ENCODE measurements at regions not wholly inside any gene's neighbourhood (a gene's known extent, or its start where the extent isn't known, plus 50 kb on each side); places are given as distances from the start of the nearest gene placed in this dataset.

GRCh38 chr12:24423611-24424010 is 474.1 kb upstream of the SOX5 start:
- Mint-ChIP-seq H3K9me3 (peaks cover 0 to 5% (median 3%) of the 10 kb centered on the region in 3 donors), H3K36me3 (no peaks in the 10 kb centered on the region), H3K27me3 (no peaks in the 10 kb centered on the region), H3K27ac (no peak overlapping the region), H3K4me3 (no peak overlapping the region), H3K4me1 (peaks cover 0 to 7% (median 4%) of the 10 kb centered on the region in 3 donors)

DNA sequence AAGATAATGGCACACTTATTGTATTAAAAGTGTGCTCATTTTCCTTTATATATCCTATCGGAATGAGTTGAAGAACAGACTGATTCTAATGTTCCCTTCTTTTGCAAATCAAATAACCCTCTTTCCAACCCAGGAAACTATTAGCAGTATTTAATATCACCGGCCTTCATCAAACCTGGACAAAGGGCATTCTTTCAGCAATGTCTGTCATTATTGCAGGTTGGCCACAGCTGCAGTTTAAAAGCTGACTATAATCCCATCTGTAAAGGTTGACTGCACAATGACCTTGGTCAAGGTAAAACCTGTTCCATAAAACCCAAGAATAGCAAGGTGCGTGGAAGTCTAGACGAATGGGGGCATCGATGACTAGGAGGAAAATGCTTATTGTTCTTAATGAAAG is 472.3 kb upstream of the SOX5 start:
- H3K9me3 Mint-ChIP-seq: peaks cover 0 to 5% (median 3%) of the 10 kb centered on the region in 3 donors
- H3K27me3 Mint-ChIP-seq: no peaks in the 10 kb centered on the region
- H3K27ac Mint-ChIP-seq: no peak overlapping the region
- H3K4me3 Mint-ChIP-seq: no peak overlapping the region
- peaks cover 9 to 13% (median 10%) of the 10 kb centered on the region in 3 donors for H3K4me1 Mint-ChIP-seq
- H3K36me3 Mint-ChIP-seq: no peaks in the 10 kb centered on the region

GRCh38 chr12:24418157-24418556 is 468.7 kb upstream of the SOX5 start:
- Mint-ChIP-seq H3K4me3 (peak overlapping the region in 1 of 4 donors; percentile 49), H3K36me3 (no peaks in the 10 kb centered on the region), H3K27me3 (no peaks in the 10 kb centered on the region), H3K9me3 (peaks cover 0 to 5% (median 0%) of the 10 kb centered on the region in 3 donors), H3K27ac (no peak overlapping the region), H3K4me1 (peaks cover 30 to 37% (median 32%) of the 10 kb centered on the region in 3 donors)

DNA sequence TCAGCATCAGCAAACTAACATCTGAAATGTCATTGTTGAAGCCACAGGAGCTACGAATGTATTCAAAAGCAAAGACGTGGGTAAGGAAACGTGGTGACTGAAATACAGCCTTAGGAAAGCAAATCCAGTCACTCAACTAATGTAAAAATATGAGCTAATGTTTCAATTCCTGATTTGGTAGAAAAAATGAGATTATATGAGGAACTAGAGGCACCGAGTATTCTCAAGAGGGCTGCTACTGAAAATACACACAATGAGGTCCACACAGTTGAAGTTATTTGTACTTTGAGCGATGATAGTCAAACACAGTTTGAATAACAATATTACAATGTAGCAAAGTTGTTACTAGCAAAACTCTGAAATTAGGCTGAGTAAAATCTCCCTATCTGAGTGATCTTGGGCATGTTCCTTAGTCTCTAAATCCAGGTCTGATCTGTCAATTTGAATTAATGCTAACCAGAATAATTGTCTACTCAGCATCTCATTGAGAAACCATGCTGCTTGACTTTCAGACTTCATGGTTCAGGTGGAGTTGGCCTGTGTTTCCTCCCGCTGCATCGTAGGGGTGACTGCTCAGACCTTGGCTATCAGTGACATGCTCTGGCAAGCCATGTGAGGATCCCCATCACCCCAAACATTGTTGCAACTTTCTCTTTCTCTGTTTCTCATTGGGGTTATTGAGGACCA is 467.1 kb upstream of the SOX5 start:
- peaks cover 3% of the 10 kb centered on the region for H3K36me3 Mint-ChIP-seq
- peak overlapping the region in 2 of 3 donors; percentile 6 to 80 for H3K27ac Mint-ChIP-seq
- H3K4me3 Mint-ChIP-seq: peak overlapping the region; percentile 24 to 86 (median 68)
- H3K9me3 Mint-ChIP-seq: peaks cover 0 to 5% (median 0%) of the 10 kb centered on the region in 3 donors
- peaks cover 30 to 37% (median 32%) of the 10 kb centered on the region in 3 donors for H3K4me1 Mint-ChIP-seq
- H3K27me3 Mint-ChIP-seq: no peaks in the 10 kb centered on the region

GRCh38 chr12:24415934-24416333 is 466.5 kb upstream of the SOX5 start:
- Mint-ChIP-seq H3K4me3 (peak overlapping the region; percentile 54 to 86 (median 68)), H3K27ac (peak overlapping the region; percentile 6 to 80 (median 56)), H3K36me3 (peaks cover 4% of the 10 kb centered on the region), H3K9me3 (peaks cover 0 to 2% (median 0%) of the 10 kb centered on the region in 3 donors), H3K27me3 (no peaks in the 10 kb centered on the region), H3K4me1 (peaks cover 30 to 37% (median 32%) of the 10 kb centered on the region in 3 donors)

DNA sequence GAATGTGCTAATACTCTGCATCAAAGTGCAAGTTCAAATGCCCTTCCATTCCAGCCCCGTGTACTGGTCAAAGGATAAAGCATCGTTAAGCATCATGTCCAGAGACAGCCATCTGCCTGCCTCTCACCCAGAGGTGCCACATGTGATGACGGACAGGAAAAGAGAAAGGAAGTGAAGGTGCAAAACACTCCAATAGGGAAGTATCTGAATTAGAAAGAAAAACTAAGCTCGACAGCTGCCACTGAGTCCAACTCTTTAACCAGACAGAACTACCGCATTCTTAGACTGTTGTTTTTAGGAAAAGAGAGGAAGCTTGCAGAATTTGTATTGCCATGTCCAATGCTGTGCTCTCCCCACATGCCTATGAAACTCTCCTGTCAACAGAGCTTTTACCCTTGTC is 465.0 kb upstream of the SOX5 start:
- H3K36me3 Mint-ChIP-seq: peaks cover 4% of the 10 kb centered on the region
- H3K27me3 Mint-ChIP-seq: no peaks in the 10 kb centered on the region
- peak overlapping the region; percentile 6 to 80 (median 18) for H3K27ac Mint-ChIP-seq
- H3K4me1 Mint-ChIP-seq: peaks cover 32 to 42% (median 37%) of the 10 kb centered on the region in 3 donors
- H3K4me3 Mint-ChIP-seq: peak overlapping the region; percentile 31 to 90 (median 58)
- no peaks in the 10 kb centered on the region for H3K9me3 Mint-ChIP-seq

DNA sequence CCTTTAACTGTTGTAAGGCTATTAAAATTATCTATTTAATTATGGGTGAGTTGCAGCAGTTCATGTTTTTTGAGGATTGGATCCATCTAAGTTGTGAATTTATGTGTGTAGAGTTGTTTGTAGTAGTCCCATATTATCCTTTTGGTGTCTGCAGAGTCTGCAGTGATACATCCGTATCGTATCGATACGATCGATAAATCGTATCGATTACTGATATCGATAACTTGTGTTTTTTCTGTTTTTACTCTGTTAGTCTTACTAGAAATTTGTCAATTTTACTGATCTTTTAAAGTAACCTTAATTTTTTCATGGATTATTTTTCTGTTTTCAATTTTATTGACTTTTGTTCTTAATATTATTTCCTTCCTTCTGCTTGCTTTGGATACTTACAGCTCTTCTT is 462.5 kb upstream of the SOX5 start:
- no peaks in the 10 kb centered on the region for H3K9me3 Mint-ChIP-seq
- H3K4me3 Mint-ChIP-seq: no peak overlapping the region
- H3K27me3 Mint-ChIP-seq: no peaks in the 10 kb centered on the region
- no peak overlapping the region for H3K27ac Mint-ChIP-seq
- H3K4me1 Mint-ChIP-seq: peaks cover 39 to 55% (median 45%) of the 10 kb centered on the region in 3 donors
- peaks cover 4% of the 10 kb centered on the region for H3K36me3 Mint-ChIP-seq

- Mint-ChIP-seq H3K27ac (no peak overlapping the region), H3K4me1 (peaks cover 21 to 34% (median 27%) of the 10 kb centered on the region in 3 donors), H3K27me3 (no peaks in the 10 kb centered on the region), H3K36me3 (peaks cover 4% of the 10 kb centered on the region), H3K4me3 (no peak overlapping the region), H3K9me3 (no peaks in the 10 kb centered on the region)
Measured at GRCh38 chr12:24409868-24410267, 460.4 kb upstream of the SOX5 start.

DNA sequence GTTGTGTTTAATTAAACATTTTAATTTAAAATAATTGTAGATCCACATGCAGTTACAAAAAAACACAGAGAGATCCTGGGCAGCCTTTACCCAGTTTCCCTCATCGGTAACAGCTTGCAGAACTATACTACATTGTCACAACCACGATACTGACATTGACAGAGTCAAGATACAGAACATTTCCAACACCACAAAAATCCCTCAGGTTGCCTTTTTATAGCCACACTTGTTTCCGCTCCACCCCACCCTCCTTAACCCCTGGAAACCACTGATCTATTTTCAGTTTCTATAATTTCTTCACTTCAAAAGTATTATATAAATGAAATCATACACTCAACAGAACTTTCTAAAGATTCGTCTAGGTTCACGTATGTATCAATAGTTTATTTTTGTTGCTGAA is 458.8 kb upstream of the SOX5 start:
- peaks cover 13 to 27% (median 15%) of the 10 kb centered on the region in 3 donors for H3K4me1 Mint-ChIP-seq
- H3K4me3 Mint-ChIP-seq: peak overlapping the region in 2 of 4 donors; percentile 24 to 68
- no peak overlapping the region for H3K27ac Mint-ChIP-seq
- H3K27me3 Mint-ChIP-seq: no peaks in the 10 kb centered on the region
- no peaks in the 10 kb centered on the region for H3K9me3 Mint-ChIP-seq
- H3K36me3 Mint-ChIP-seq: peaks cover 4% of the 10 kb centered on the region

GRCh38 chr12:24407884-24408283 is 458.4 kb upstream of the SOX5 start:
- Mint-ChIP-seq H3K9me3 (no peaks in the 10 kb centered on the region), H3K27ac (no peak overlapping the region), H3K4me1 (peaks cover 13 to 27% (median 15%) of the 10 kb centered on the region in 3 donors), H3K27me3 (no peaks in the 10 kb centered on the region), H3K36me3 (peaks cover 4% of the 10 kb centered on the region), H3K4me3 (peak overlapping the region in 1 of 4 donors; percentile 54)

GRCh38 chr12:24404086-24404815 is 454.8 kb upstream of the SOX5 start:
- Mint-ChIP-seq H3K36me3 (no peaks in the 10 kb centered on the region), H3K9me3 (no peaks in the 10 kb centered on the region), H3K27me3 (no peaks in the 10 kb centered on the region), H3K27ac (no peak overlapping the region), H3K4me3 (no peak overlapping the region), H3K4me1 (peaks cover 11 to 16% (median 15%) of the 10 kb centered on the region in 3 donors)

DNA sequence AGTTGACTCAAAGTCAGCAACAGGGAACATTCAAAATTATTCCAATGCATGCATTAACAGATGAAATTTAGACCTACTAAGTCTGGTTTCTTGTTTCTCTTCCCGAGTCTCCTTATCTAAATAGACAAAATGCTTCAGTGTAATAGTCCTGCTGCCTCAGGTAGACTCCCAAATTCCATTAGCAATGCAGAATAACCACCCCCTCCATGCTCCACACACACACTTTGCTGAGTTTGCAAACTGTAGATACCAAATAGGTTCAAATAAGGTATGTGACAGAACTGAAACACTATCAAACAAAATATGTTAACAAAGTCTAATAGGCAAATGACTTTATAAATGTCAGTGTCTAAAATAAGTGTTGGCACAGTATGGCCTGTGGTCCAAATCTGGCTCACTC is 451.1 kb upstream of the SOX5 start:
- Mint-ChIP-seq H3K27ac (no peak overlapping the region), H3K4me1 (peaks cover 6 to 7% (median 7%) of the 10 kb centered on the region in 3 donors), H3K27me3 (no peaks in the 10 kb centered on the region), H3K4me3 (no peak overlapping the region), H3K36me3 (no peaks in the 10 kb centered on the region), H3K9me3 (no peaks in the 10 kb centered on the region)

DNA sequence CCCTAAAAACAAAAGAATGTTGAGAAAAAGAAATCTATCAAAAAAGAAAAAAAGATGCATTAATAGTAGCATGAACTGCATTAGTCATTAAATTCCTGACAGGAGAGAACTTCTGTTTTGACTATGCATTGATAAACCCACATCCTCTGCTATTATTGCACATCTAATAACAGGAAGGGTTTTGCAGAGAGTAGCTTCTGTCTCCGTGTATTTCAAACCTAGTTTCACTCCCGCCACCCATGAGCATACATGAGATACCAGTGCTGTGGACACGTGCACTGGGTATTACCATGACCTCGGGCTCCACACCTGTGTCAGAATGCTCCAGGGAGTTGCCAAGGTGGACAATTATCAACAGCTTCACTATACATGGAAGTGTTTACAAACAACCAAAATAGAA is 449.1 kb upstream of the SOX5 start:
- no peaks in the 10 kb centered on the region for H3K27me3 Mint-ChIP-seq
- no peaks in the 10 kb centered on the region for H3K36me3 Mint-ChIP-seq
- H3K4me1 Mint-ChIP-seq: peaks cover 6 to 7% (median 7%) of the 10 kb centered on the region in 3 donors
- H3K9me3 Mint-ChIP-seq: no peaks in the 10 kb centered on the region
- peak overlapping the region in 1 of 3 donors; percentile 25 for H3K27ac Mint-ChIP-seq
- H3K4me3 Mint-ChIP-seq: peak overlapping the region; percentile 6 to 78 (median 62)

GRCh38 chr12:24396224-24396623 is 446.8 kb upstream of the SOX5 start:
- Mint-ChIP-seq H3K9me3 (peaks cover 0 to 5% (median 4%) of the 10 kb centered on the region in 3 donors), H3K36me3 (no peaks in the 10 kb centered on the region), H3K27ac (no peak overlapping the region), H3K27me3 (peaks cover 1% of the 10 kb centered on the region), H3K4me3 (no peak overlapping the region), H3K4me1 (peaks cover 7 to 9% (median 8%) of the 10 kb centered on the region in 3 donors)

- peaks cover 6 to 14% (median 11%) of the 10 kb centered on the region in 3 donors for H3K9me3 Mint-ChIP-seq
- H3K27ac Mint-ChIP-seq: no peak overlapping the region
- peaks cover 7% of the 10 kb centered on the region for H3K36me3 Mint-ChIP-seq
- peaks cover 7 to 13% (median 11%) of the 10 kb centered on the region in 3 donors for H3K4me1 Mint-ChIP-seq
- H3K27me3 Mint-ChIP-seq: peaks cover 1% of the 10 kb centered on the region
- no peak overlapping the region for H3K4me3 Mint-ChIP-seq
Measured at GRCh38 chr12:24394246-24394645, 444.8 kb upstream of the SOX5 start.

Measured in IgD-negative memory B cell (primary cell).